A204.1 (cell line): ENCODE measurements at regions not wholly inside any gene's neighbourhood (a gene's known extent, or its start where the extent isn't known, plus 50 kb on each side); places are given as distances from the start of the nearest gene placed in this dataset.

Experiments used
- FAIRE-seq: peaks from 2 replicates; lab custom pipeline; 2012; peaks lifted over from hg19 to GRCh38; lab: Jason Lieb, UNC

GRCh38 chr2:234674781-234675201, 177.9 kb upstream of the ARL4C start:
- FAIRE-seq: no peak

- no peak for FAIRE-seq
Observed at GRCh38 chr2:234673961-234674759, 177.3 kb upstream of the ARL4C start.

GRCh38 chr2:234673501-234673900, 176.6 kb upstream of the ARL4C start:
- FAIRE-seq: no peak

DNA sequence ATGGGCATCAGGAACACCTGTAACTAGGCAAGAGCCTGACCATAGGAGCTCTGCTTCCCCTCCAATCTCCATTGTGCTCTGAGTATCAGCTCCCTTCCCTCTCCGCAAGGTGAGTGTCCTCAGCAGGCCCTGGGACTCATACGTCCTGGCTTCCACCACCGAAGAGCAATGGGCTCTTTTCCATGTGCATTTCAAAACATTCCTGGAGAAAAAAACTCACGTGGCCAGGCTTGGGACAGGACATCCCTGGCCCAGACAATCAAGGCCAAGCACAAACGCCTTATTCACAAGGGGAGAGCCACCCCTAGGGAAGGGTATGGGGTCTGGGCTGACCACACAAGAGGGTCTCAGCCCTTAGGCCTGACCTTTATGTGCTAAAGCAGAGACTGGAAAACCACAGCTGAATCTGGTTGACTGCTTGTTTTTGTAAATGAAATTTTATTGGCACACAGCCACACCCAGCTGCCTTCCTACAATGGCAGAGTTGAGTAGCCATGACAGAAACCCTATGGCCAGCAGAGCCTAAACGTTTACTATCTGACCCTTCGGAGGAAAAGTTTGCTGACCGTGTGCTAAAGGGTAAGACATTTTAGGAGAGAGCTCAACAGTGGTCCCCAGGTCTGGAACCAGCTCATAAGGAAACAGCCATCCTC, 175.7 kb upstream of the ARL4C start:
- no peak for FAIRE-seq

DNA sequence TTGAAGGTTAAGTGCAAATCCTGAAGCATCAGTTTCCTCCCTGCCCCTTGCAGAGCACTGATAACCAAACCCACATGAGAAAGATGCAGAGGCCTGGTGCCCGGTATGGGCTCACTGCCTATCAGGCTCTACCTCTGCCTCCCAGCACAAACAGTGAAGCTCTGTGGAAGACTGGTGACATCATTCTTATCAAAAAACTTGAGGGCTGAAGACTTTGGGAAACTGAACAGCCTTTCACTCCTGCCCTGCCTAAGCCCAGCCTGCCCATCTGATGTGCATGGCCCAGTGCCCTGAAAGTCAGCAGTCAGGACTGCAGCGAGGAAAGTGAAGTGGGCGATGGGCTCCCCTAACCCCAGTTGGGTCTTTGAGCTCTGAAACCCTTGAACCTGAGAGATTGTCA, 174.8 kb upstream of the ARL4C start:
- FAIRE-seq: no peak

DNA sequence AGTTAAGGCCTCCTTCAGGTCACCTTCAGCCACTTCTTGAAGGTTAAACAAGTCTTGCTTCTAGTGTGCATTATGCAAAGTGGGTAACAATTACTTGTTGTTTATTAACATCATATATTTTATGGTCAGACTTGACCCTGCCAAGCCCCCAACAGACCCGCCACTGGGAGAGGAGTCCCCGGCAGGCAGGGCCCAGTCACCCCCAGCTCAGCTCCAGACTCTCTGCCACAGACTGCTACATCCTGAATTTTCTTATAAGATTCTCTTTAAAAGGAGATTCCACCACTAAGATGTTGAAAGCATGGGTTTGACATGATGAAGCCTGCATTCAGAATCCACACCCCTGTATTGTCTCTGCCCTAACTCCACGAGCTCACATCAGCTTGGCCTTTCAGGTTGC, 174.3 kb upstream of the ARL4C start:
- FAIRE-seq: no peak

DNA sequence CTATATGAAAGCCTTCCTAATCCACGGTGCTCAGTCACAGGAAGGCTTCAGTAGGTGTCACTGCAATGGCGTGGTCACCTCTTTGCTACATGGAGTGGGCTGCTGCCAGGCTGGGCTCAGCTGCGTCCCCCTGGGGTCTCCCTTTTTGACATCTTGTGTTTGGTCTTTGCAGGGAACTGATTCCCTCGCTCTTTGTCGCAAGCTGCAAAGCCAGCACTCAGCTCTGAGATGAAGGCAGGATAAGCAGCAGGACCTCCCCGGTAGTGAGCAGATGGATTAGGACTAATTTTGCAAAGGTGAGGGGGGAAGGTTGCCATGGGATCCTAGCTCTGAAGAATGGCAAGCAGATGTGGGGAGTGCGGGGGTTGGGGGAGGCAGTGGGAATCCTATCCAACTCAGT, 173.9 kb upstream of the ARL4C start:
- FAIRE-seq: no peak

- FAIRE-seq: no peak
Observed at GRCh38 chr2:234670052-234670451, 173.2 kb upstream of the ARL4C start.

GRCh38 chr2:234669621-234670020, 172.7 kb upstream of the ARL4C start:
- FAIRE-seq: no peak

DNA sequence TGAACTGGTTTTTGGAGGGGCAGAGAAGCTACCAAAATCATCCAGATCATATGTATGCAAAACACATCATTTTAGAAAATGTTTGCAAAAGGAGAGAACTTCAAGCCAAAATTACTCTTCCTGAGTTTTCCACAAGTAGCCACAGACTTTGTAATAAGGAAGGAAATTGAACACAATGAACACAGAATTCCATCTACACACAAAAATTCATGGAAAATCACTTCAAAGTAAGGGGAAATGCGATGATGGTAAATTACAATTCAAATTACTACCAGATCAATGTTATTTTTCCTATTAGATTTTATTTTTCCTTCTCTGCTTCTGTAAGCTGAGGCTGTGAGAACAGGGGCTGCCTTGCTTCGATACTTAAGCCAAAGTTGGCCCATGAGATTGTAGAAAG, 172.1 kb upstream of the ARL4C start:
- FAIRE-seq: no peak

DNA sequence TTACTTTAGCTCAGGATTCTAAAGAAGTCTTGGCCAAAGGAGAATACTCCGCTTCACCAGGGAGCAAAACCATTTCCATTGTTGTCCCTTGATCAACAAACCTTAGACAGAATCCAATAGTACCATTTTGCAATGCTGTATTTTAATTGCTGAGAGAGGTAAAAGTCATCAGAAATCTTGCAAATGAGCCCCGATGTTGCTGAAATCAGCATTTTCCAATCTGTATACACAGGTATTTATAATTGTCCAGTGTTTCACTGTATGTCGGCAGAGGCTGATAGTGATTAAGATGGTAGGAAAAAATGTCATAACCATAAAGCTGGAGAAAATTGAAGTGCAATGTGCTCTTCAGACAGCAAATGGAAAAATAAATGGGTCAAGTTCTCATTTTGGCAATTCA, 170.0 kb upstream of the ARL4C start:
- no peak for FAIRE-seq

DNA sequence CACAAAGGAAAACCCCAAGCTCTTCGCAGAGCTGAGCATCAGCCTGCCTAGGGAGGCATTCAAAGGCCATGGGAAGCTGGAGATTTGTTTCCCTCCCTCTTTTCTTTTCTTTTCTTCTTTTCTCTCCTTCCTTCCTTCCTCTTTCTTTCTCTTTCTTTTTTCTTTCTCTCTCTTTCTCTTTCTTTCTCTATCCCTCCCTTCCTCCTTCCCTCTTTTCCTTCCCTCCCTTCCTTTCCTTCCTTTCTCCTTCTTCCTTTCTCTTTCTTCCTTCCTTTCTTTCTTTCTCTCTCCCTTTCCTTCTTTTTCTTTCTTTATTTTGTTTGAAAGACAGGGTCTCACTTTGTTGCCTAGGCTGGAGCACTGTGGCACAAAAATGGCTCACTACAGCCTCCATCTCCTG, 168.4 kb upstream of the ARL4C start:
- FAIRE-seq: no peak

GRCh38 chr2:234661849-234662248, 165.0 kb upstream of the ARL4C start:
- no peak for FAIRE-seq

- FAIRE-seq: no peak
Observed at GRCh38 chr2:234661175-234661574, 164.3 kb upstream of the ARL4C start.

DNA sequence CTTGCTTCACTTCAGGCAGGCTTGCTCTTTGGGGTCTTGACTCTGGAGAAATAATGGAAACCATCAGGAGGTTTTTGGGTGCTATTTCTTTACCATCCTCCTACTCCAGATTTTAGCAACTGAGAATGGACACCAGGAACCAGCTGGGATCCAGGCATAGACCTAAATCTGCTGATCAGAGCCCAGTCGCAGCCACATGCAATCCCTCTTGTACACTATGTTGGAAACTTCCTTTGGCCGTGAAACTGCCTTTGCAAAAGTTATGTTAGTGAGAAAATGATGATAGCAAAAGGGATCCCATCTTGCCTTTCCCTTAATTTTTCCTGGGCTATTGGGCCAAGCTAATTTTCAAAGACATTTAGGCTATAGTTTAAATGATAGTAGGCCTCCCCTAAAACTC, 158.8 kb upstream of the ARL4C start:
- FAIRE-seq: no peak

- FAIRE-seq: no peak
Observed at GRCh38 chr2:234650911-234651310, 154.0 kb upstream of the ARL4C start.

DNA sequence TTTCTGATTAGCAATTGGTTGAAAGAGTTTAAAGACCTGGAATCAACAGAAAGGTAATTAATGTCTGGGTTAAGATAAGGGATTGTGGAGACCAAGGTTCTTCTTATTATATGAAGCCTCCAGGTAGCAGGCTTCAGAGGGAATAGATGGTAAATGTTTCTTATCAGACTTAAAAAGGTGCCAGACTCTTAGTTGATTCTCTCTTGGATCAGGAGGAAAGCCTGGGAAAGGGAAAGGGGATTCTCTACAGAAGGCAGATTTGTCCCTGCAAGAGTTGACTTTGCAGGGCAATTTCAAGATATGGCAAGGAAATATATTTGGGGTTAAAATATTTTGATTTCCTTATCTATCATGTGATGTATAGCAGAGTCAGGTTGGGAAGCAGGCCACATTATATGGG, 153.1 kb upstream of the ARL4C start:
- no peak for FAIRE-seq

- no peak for FAIRE-seq
Observed at GRCh38 chr2:234643407-234643806, 146.5 kb upstream of the ARL4C start.

- no peak for FAIRE-seq
Observed at GRCh38 chr2:234641086-234641485, 144.2 kb upstream of the ARL4C start.

DNA sequence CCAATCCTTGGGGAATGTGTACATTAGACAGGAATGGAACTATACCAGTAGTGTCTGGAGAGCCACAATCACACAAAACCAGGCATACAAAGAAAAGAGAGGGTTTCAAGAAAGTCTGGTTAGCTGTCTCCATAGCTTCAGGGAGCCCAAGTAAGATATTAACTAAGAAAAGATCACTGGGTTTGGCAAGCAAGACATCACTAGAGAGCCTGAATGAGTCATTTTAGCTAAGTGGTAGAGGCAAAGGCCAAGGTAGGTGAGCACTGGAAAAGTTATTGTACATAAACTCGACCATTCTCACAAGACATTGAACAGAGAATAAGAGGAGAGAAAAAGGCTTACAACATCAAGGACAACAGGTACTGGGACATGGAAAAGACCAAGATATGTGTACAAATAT, 143.8 kb upstream of the ARL4C start:
- no peak for FAIRE-seq

DNA sequence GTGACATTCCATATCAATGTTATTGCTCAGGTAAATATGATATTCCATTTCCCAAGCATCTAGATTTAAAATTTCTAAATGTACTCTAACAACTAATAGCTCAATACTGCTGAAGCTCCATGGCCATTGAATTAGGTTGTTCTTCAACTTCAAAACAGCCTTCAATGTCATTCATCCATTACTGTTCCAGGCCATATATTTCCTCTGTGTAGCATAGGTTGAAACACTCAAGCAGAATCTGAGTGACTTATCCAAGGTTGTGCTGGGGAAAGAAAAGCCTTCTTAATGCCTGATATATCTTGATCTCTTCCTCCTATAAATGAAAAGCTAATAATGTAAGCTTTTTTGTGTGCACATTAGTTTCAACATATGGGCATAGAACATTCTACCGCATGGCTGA, 142.1 kb upstream of the ARL4C start:
- no peak for FAIRE-seq

- FAIRE-seq: no peak
Observed at GRCh38 chr2:234635284-234635683, 138.4 kb upstream of the ARL4C start.

GRCh38 chr2:234633581-234634230, 136.8 kb upstream of the ARL4C start:
- no peak for FAIRE-seq
